Stimulated activated CD8-positive, alpha-beta memory T cell treated with anti-CD3 and anti-CD28 coated beads, Interleukin-2, amount 100 ng/mL, for 1 hour (primary cell): ENCODE measurements at regions not wholly inside any gene's neighbourhood (a gene's known extent, or its start where the extent isn't known, plus 50 kb on each side); places are given as distances from the start of the nearest gene placed in this dataset.

Experiments used
- DNase-seq, 2 donors: peaks; one replicate each; pipeline ENCODE4 v3.0.0-alpha.2; 2020; ENCODE audit warnings: low read depth in 2 of 2

DNA sequence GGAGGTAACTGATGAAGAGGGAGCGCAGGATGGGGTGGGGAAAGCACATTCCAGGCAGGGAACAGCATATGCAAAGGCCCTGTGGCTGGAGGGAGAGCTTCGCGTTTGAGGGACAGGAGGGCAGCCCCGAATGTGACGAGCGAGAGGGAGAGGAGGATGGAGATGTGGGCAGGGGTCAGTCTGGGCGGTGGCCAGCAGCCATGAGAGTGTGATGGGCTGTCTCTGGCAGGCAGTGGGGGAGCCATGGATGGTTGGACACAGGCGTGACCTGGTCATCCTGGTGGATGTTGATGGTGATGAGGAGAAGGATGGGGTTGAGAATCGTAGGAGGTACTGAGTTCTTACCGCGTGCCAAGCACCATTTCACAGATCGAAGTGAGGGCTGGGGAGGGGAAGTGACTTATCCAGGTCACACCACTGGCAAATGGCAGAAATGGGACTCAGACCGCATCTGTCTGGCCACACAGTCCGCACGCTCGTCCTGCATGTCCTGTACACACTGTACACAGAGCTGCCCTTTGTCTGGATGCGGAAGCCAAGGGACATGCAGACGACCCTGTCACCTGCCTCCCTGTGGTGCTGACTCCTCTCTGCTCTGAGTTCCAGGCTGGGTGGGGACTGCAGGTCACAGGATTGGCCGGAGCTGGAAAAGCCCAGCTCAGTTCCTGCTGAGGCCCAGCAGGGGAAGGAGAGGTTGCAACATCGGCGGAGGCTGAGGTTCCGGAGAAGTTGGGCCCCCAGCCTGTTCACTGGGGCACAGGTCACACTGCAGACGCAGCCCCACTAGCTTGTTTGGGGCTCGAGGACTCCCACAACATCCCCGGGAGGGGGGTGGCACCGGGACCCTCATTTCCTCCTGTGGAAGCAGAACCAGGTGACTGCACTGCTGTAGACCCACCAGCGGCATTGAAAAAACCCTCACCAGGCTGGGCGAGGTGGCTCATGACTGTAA is 165.6 kb upstream of the IER5L start:
- DNase-seq, result no peak

DNA sequence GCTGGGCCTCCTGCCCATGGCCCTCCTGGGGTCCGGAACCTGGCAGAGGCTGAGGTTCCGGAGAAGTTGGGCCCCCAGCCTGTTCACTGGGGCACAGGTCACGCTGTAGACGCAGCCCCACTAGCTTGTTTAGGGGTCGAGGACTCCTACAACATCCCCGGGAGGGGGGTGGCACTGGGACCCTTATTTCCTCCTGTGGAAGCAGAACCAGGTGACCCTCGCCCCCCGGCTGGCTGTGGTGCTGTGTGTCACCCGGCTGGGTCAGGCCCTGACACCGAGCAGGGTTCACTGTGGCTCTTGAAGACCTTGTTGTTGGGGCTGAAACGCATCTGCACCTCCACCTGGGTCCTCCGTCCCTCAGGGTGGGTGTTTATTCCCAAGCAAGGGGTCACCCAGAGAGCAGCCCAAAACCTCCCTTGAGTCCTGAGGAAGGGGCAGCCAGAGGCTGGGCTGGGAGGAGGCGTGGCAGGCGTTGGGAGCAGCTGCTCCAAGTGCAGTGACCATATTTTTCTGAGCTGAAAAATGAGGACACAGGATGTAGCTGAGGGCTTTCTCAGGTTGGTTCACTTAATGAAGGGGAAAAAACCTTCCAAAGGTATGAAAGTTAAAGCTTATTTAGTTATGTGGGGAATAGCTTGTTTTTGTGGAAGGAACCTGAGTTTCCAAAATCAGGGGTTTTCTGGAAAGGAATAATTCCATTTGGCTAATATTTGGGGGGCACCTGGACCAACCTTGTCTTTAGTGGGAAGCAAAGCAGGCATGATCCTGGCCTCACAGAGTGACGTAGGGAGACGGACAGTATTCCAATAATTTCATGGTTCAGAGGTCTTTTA is 164.7 kb upstream of the IER5L start:
- no peak for DNase-seq

DNA sequence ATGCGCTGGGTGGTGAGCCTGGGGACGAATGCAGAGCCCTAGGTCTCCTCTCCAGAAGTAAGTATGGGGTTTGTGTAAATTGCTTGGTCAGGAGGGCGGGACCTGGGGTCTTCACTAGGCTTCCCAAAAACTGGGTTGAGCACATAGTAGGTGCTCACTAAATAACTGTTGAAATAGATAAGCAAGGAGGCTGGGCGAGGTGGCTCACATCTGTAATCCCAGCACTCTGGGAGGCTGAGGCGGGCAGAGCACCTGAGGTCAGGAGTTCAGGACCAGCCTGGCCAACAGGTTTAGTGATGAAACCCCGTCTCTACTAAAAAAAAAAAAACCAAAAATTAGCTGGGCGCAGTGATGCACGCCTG is 163.9 kb upstream of the IER5L start:
- DNase-seq, result no peak

DNA sequence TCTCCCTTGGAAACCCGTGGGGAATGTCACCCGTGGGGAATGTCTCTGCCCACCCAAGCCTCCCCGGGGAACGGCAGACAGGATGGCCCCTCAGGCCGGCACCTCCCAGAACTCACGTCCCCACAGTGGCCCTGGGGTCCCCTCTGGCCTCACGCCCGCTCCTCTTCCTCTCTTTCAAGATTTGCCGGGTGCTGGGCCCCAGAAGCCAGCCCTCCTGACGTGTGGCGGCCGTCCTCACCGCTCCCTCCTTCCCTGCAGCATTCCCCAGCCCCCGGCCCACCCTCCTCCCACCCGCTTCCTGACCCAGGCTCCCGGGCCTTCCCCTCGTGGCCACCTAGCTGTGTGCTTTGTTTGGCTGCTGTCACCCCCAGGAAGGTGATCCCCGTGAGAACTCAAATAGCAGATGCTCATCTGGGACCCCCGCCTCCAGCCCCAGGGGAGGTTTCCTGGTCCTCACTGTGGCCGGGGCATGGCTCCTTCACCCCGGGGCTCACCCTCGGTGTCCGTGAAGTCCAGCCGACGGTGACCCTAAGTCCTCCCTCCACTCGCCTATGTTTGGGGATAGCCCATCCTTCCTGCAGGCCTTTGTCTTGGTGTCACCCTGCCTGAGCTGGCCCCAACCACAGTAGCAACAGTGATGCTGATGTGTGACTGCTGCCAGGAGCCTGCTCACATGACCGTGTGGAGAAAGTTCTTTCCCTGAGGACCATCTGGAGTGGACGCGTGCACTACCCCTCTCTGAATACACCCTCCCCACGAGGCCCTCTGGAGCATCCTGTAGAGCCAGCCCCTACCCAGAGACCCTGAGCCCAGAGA is 163.3 kb upstream of the IER5L start:
- no peak for DNase-seq

DNA sequence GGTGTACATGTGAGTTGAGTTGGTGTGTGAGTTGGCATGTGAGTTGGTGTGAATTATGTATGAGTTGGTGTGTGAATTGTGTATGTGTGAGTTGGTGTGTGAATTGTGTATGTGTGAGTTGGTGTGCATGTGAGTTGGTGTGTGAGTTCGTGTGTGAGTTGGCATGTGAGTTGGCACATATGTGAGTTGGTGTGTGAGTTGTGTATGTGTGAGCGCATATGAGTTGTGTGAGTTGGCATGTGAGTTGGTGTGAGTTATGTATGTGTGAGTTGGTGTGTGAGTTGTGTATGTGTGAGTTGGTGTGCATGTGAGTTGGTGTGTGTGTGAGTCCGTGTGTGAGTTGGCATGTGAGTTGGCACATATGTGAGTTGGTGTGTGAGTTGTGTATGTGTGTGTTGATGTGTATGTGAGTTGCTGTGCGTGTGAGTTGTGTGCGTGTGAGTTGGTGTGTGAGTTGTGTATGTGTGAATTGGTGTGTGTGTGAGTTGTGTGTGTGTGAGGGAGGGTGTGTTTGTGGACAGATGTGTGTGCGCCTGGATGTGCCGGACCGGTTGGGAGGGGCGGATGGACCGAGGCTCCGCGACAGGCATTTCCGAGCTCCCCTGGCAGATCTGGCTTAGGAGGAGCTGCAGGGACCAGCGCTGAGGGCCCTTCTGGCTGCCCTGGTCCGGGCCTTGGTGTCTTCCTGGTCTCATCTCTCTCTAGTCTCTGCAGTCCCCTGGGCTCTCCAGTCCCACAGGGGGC is 162.5 kb upstream of the IER5L start:
- no peak for DNase-seq

DNA sequence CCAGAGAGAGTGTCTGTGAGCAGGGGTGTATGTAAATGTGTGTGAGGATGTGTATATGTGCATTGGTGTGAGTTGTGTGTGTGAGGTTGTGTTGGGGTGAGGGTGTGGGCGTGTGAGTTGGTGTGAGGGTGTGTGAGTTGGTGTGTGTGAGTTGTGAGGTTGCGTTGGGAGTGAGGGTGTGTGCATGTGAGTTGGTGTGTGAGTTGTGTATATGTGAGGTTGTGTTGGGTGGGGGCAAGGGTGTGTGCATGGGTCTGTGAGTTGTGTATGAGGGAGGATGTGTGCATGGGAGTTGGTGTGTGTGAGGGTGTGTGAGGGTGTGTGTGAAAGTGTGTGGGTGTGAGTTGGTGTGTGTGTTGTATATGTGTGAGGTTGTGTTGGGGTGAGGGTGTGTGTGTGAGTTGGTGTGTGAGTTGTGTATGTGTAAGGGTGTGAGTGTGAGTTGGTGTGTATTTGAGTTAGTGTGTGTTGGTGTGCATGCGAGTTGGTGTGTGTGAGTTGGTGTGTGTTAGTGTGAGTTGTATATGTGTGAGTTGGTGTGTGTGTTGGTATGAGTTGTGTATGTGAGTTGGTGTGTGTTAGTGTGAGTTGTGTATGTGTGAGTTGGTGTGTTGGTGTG is 161.6 kb upstream of the IER5L start:
- no peak for DNase-seq

DNA sequence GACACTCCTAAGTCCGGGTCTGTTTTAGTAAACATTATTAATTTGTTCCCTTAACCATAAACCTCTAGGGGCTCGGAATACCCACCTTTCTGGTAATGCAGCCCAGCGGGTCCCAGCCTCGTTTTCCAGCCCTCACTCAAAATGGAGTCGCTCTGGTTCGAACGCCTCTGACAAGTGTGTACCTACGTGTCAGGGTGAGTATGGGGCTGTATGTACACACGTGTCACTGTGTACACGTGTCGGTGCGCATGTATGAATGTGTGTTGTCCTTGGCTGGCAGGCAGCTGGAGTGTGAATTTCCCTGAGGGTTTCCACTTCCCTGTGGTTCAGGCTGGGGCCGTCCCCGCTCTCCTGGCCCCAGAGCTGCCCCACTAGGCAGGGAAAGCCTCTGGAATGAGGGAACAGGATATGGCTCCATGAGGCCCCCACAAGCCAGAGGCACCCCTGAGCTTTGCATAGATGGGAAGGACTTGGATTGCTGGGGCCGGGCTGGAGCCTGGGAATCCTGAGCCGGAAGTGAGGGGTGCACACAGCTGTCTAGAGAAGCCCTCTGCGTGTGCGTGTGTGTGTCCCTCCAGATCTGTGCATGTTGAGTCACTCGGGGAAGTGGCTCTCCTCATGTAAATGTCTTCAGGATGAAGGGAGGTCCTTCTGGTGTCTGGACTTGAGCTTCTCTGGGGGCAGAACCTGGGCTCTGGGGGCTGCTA is 160.8 kb upstream of the IER5L start:
- DNase-seq, result no peak

DNA sequence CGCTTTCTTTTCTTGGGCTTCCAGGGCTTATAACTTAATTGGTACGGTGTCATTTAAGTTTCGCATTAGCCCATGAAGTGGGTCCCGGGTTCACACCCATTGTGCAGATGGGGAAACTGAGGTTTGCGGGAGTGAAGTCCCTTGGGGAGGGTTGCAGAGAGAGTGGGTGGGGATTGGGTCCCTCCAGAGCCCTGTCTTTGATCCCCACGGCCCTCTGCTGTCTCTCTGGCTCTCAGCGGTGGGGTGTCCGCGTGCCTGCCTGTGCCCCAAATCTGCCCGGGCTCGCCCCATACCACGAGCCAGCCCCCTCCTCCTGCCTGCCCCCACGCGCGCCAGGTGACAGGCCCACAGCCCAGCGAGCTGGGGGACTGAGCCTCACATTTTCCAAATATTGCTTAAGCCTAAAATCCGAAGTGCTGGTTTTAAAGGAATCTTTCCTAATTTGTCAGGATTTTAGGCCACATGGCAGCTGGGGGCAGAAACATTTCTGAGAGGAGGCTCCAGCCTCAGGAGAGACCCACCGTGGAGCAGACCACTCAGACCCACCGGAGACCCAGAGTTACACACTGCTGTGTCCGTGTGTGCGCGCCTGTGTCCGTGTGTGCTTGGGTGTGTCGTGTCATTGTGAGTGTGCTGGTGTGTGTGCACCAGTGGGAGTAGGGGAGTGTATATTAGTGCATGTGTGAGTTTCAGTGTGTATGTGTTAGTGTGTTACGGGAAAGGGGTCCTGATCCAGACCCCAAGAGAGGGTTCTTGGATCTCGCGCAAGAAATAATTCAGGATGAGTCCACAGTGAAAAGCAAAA is 159.5 kb upstream of the IER5L start:
- DNase-seq, result no peak

DNA sequence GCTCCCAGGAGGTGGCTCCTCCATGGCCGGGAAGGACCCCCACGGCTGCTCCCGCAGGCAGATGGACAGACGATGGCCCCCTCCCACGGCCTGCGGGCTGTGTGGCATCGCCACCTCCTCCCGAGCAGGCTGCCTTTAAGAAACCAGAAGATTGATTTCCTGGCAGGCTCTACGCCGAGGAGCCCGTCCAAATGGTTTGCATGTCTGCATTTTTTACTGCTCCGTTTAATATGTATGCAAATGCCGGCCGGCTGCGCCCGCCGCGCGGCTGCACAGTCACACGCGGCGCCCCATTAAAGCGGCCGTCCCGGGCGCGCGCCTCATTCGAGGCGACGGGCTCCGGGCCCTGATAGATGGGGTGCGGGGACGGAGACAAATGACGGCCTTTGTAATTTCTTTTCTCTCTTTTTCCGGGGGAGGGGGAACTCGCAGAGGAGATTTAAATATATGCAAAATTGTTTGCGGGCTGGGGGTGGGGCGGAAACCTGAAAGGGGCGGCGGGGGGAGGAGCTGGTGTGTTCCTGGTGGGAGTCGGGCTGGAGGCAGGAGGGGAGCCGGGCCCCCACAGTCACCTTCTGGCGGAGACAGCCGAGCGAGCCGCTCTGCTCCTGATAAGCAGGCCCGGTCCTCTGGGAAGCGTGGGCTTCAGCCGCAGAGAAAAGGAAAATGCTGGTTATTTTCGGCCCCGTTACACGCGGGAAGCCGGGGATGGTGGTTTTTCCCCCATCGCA is 158.7 kb upstream of the IER5L start:
- no peak for DNase-seq

DNA sequence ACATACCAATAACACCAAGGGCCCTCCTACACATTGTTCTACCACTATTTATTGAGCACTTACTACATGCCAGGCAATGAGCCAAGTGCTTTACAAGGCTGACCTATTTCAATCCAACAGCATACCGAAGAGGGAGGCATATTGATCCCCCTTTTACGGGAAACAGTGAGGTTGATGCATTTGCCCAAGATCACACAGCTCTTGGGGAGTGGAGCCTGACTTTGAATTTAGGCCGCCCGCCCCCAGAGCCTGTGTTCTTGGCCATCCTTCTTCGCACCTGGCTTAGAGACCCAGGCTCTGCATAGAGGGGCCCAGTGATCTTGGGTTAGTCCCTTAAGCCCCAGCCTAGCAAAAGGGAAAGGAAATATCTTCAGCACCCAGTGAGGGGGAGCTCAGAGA is 158.1 kb upstream of the IER5L start:
- no peak for DNase-seq

DNA sequence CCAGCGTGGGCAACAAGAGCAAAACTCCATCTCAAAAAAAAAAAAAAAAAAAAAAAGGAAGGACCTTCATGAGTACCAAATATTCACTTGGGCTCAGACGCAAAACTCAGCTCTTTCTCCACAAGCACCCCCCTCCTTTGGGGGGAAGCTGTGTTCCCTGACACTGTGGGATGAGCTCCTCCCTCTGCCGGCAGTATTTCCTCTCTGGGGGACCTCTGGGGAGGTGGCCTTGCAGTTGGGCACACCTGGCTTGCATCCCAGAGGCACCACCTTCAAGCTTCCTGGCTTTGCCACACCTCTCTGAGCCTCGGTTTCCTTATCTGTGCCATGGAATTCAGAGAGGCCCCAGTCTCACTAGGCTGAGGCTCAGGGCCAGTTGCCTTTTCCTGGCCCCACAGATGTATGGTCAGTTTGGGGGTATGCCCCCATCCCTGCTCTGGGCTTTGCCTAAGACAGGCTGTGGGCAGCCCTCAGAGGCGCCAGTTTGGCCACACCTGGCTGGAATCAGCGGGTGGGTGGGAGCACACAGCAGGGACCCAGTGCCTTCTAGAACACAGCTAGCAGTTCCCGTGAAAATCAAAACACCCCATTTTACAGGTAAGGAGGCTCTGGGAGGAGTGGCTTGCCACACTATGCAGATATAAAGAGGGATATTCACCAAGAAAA is 157.5 kb upstream of the IER5L start:
- DNase-seq, result no peak

DNA sequence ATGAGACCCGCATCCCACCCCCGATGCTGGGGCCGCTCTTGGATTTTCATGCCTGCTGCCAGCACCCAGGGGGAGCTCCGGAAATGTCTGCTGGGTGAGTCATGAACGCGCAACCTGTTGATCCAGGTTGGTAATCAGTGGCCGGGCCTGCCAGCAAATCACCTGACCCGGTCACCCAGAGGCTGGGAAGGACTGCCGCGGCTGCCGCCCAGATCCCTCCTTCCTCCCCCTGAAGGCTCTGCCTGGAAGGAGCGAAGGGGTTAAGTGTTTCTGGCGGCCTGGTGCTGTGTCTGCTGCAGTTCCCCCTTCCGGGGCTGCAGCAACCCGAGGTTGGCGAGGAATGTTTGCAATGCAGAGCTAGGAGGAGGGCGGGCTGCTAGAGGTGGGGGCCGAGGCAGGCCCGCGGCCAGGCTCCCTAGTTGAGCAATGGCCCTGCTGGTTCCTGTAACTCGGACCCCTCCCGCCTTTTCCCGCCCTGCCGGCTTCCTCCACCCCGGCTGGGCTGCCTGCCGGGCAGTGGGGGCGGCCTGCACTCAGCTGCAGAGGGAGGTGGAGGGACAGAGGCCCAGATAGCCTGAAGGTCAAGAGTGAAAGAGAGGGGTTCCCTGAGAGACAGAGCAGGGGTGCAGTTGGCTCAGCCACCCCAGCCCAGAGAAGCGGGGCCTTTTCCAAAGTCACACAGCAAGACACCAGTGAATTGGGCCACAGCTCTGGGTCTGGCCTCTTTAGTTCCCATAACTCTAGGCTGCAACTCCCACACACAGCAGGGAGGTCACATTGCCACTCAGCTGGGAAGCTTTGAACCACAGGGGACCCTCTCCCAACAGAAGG is 156.3 kb upstream of the IER5L start:
- DNase-seq, result no peak

DNA sequence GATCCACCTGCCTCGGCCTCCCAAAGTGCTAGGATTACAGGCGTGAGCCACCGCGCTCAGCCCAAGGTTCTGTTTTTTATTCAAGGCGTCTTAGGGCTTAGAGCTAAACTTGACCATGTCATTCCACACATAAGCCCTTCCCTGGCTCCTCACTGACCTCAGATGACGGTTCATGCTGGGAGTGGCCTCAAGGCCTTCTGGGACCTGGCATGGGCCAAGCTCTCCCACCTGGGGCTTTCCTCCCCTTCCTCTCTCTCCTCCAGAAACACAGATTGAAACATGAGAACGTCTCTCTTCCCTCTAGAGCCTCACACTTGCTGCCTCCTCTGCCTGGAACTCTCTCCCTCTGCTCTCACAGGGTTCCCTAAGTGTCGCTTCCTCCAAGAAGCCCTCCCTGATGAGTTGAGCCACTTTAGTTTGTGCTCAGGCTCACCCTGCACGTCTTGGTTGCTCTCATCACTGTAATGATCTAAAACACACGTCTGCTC is 155.6 kb upstream of the IER5L start:
- no peak for DNase-seq

DNA sequence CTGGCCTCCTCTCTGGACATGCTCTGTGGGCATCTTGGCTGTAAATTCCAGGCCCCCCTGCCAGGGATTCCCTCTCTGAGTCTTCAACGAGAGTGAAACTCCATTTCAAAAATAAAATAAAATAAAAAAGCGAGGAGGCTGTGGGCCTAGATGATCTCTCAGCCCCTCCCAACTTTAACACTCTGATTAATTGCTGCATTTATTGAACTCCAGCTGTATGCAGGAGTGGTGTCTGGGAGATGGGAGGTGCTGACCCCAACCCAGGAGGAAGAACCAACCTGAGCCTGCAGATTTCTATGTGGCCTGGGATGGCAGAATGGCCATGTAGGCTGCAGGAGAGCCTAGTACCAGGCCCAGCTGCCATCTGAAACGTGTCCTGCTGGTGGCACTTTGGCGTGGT is 154.5 kb upstream of the IER5L start:
- DNase-seq, result no peak

DNA sequence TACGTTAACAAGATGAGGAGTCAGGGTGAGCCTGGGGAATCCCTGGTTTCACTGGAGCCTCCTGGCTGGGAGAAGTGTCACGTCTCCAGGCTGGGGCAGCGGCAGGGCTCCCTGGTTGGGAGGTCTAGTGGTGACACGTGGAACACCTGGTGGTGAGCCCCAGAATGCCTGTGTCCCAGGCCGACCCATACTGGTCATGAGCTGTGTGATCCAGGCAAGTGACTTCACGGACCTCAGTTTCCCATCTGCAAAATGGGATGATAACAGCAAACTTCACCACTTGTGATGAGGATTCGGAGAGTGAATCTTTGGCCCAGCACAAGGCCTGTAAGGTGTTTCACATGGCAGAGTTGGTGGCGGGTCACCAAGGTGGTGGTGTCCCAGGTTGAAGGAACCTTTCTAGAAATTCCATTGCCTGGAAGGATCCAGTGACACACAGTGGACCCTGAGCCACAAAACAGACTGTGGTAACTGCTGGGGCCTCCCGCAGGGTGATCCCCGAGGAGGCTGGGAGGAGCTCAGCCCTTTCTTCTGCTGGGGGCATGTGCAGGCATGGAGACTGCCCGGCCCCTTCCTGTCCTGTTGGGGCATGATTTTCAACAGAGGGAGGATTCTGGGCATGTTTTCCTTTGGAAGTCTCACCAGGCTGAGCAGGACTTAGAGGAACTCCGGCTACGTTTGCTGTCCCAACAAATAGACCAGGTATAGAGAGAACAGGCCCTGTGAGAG is 153.9 kb upstream of the IER5L start:
- DNase-seq, result no peak

DNA sequence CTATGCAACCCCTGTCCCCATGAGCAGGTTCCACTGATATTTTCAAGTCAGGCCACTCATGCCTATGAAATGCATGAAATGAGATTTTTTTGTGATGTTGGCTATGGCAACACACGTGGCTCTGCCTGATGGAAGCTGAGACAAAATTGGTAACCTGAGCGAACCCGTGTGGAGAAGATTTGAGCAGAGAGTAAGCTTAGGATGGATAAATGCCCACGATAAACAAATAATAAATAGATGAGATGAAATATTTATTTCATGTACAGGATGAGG is 153.4 kb upstream of the IER5L start:
- no peak for DNase-seq
